Astrocyte (in vitro differentiated cells and primary cell): ENCODE measurements at regions not wholly inside any gene's neighbourhood (a gene's known extent, or its start where the extent isn't known, plus 50 kb on each side); places are given as distances from the start of the nearest gene placed in this dataset.

Experiments used
- EZH2 ChIP-seq: IDR thresholded peaks from 2 replicates; pipeline ENCODE4 v1.6.1; 2012; ENCODE audit warnings: mild to moderate bottlenecking, low read length, inconsistent platforms; ENCODE audit not compliant: insufficient read depth
- TF ChIP-seq, protein P1 (sequence below): IDR thresholded peaks from 2 replicates; pipeline ENCODE4 v1.5.1; 2011; ENCODE audit warnings: low read depth, mild to moderate bottlenecking, inconsistent platforms, low read length, moderate library complexity; ENCODE audit not compliant: insufficient read depth

DNA sequence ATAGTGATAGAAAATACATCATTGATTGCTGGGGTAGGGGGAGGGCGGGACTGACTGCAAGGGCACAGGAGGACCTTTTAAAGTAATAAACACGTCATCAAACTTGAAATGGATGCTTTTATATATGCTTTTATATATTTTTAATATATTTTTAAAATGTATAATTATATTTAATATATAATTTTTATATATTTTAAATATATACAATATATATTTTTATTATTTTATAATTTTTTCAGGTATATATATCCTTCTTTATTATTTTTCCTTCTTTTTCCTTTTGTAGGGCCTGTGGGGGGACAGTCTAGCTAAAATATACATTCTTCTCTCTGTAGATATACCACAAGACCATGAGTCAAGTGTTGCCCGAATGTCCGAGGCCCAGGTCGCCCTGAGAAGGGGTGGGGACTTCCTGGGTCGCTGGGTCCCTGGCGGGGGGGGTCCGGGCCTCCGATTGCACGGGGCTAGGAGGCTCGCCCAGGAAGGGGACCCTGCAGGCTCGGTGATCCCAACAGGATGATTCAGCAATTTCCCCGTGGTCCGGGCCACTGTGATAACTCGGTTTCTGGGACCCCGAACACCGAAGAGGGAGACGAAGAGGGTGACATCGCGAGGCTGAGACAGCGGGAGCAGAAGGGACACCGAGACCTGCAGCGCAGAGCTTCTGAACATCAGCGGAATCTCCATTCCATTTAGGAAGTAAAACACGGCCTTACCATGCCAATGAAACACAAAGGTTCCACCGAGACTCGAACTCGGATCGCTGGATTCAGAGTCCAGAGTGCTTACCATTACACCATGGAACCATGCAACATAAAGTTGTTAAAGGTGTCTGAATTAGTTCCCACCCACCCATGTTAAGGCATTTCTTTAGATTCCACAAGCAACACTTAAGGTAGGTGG, 112.5 kb upstream of the NBPF11 start:
- TF ChIP-seq, protein P1, sequence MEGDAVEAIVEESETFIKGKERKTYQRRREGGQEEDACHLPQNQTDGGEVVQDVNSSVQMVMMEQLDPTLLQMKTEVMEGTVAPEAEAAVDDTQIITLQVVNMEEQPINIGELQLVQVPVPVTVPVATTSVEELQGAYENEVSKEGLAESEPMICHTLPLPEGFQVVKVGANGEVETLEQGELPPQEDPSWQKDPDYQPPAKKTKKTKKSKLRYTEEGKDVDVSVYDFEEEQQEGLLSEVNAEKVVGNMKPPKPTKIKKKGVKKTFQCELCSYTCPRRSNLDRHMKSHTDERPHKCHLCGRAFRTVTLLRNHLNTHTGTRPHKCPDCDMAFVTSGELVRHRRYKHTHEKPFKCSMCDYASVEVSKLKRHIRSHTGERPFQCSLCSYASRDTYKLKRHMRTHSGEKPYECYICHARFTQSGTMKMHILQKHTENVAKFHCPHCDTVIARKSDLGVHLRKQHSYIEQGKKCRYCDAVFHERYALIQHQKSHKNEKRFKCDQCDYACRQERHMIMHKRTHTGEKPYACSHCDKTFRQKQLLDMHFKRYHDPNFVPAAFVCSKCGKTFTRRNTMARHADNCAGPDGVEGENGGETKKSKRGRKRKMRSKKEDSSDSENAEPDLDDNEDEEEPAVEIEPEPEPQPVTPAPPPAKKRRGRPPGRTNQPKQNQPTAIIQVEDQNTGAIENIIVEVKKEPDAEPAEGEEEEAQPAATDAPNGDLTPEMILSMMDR: no peak
- TF ChIP-seq EZH2: no peak
